NCI-H2227 treated with DMSO at 0.1 percent for 48 hours (cell line): ENCODE measurements at regions not wholly inside any gene's neighbourhood (a gene's known extent, or its start where the extent isn't known, plus 50 kb on each side); places are given as distances from the start of the nearest gene placed in this dataset.
A peak's percentile ranks its signal among the peaks of the same experiment; 100 is the strongest.
"Not testable (repeated sequence)": the region's sequence is repeated elsewhere in the genome, so short reads cannot be mapped to it uniquely, and the experiment has no call there.

Source experiments
- DNase-seq: peaks from one replicate; lab custom pipeline; 2025; lab: John Stamatoyannopoulos, UW

DNA sequence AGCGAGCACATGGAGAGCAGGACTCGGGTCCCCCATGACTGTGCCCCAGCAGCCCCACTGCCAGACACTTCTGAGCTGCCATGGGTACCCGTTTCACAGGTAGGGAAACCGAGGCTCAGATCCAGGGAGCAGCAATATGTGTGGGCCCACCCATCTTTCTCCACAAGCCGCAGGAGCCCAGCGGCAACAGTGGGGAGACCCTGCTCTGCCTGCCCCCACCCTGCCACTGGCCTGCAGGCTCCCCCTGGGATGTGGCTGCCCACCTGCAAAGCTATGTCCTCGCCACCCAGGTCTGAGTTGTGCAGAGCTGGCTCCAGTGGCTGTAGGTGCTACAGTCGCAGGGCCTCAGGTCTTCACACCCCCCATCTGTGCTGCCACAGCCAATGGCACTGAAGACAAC lies 50.6 kb upstream of the C1QTNF9B start:
- DNase-seq, result no peak

GRCh38 chr13:23949200-23949599 lies 51.9 kb upstream of the C1QTNF9B start:
- DNase-seq, result no peak

DNA sequence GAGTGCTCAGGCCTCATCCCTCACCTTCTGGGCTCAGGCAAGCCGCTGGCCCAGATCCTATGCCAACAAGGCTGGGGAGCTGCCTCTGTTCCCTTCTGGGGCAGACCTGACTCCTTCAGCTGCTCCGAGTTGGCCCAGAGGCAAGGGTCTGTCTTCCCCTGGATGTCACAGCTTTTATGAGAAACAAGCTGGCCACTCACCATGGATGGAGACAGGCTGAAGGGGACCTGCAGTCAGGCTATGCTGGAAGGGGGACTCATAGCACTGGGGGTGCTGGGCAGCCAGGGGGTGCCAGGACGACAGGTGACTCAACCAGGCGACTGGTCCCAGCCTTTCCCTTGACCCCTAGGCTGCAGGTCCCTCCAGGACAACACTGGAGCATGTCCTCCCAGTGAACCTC lies 52.4 kb upstream of the C1QTNF9B start:
- DNase-seq, result no peak

DNA sequence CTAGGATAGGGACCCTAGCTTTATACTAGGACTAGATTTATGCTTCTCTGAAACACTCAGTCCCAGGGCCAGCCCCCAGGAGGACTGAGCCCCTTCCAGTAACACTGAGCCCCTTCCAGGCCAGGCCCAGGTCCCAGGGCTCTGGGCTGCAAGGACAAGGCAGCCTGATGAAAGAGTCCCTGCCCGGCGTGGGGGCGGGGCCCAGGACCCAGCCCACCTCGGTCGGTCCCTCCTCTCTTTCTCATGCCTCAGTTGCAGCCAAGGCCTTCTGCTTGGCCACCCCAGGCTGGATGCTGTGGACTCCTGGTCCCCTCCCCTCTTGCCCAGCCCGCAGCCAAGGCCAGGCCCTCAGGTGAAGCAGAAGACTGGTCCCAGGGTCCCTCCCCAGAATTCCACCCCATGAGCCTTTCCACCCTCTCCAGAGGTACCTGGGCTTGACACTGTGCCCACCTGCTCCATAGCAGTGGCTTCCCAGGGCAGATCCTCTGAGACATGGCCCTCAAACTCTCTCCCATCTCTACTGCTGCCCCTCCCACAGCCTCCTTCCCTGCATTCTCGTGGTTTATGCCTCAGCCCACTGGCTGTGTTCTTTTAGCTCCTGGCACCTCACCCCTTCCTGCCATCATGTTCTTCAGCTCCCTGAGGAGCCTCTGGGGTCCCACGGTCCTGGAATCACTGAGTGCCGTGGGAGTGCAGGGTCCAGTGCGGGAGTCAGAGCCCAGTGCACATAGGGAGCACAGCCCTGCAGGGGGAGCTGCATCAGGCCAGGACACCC lies 53.6 kb upstream of the C1QTNF9B start:
- no peak for DNase-seq

GRCh38 chr13:23952796-23953195 lies 55.5 kb upstream of the C1QTNF9B start:
- DNase-seq, result no peak

DNA sequence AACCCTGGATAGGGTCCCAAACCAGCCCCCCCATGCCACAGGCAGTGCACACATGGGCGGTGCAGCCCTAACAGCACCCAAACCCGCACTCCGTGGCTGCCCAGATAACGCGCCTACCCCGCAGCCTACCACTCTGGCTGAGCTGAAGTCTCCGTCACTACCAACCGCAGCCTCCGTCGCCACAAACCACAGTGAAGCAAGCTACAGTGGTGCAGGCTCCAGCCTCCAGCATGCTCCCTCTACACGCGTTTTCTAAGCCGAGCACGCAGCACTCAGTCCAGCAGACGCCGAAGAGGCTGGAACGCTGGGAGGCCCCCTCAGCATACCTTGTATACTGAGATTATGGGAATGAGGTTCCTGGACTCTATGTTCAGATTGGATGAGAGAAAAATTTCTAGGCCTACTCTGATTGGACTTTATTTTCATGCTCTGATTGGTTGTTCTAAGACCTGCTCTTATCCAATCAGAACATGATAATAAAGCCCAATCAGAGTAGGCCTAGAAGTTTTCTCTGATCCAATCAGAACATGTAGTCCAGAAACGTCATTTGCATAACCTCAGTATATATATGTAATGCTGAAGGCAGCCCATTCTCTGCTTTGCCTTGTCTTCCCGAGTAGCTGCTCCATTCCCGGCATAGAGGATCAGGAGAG lies 56.7 kb upstream of the C1QTNF9B start:
- DNase-seq, result no peak

GRCh38 chr13:23955064-23955463 lies 57.8 kb upstream of the C1QTNF9B start:
- DNase-seq, result no peak

- DNase-seq, result no peak
Observed at GRCh38 chr13:23956106-23956505, 58.8 kb upstream of the C1QTNF9B start.

DNA sequence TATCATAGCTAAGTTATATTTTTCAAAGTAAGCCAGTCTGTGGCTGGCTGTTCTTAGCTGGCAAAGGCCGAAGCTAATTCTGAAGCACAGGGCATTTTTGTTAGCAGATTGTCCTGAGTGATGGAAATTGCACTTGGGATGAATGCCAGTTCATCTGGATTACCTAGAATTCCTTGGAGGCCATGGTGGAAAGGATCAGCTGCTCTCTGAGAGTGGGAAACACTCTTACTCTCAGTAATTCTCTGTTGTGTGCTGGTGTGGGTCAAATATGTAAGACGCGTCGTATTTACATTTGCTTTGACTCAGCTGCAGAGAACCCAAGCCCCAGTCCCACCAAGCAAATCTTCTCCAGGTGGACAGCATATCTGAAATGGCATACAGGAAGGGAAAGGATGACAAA lies 60.7 kb upstream of the C1QTNF9B start:
- no peak for DNase-seq

GRCh38 chr13:23959231-23959862 lies 62.0 kb upstream of the C1QTNF9B start:
- no peak for DNase-seq

GRCh38 chr13:23960566-23961156 lies 63.4 kb upstream of the C1QTNF9B start:
- peak; percentile 10 for DNase-seq

DNA sequence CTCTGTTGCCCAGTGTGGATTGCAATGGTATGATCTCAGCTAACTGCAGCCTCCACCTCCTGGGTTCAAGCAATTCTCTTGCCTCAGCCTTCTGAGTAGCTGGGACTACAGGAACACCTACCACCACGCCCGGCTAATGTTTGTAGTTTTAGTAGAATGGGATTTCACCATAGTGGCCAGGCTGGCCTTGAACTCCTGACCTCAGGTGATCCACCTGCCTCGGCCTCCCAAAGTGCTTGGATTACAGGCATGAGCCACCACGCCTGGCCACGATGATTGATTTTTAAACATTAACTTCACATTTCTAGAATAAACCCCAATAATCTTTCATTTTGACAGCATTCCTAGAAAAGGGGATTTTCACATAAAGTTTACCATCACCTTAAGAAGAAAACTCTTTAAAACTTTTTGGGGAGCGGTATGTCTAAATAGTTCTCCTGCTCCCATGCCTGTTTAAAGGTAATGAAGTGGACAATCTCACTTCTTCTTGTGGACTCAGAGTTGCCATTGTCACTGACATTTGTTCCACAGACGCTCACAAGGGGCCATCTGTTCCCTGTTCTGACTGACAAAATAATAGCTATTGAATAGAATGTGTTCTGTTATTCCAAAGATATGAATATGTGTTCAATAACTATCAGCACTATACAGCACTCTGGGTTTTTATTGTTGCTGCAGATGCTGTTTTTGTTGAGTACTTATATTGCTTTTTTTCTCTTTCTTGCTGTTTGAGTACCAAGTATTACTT lies 66.1 kb upstream of the C1QTNF9B start:
- no peak for DNase-seq

- DNase-seq, result no peak
Observed at GRCh38 chr13:23963947-23964346, 66.6 kb upstream of the C1QTNF9B start.

DNA sequence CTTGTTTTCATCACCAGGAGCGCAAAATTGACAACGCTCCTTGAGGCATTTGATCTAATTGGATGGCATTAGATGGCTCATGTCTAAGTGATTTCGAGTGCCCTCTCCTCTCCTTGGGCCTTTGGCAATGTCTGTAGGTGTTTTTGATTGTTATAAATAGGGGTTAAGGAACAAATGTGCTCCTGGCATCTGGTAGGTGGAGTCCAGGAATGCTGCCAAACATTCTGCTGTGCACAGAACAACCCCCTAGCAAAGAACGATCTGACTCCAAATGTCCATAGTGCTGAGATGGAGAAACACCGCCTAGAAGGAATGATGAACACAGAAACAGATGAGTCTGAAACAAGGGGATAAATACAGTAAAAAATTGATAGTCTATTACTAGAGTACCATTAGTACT lies 68.0 kb upstream of the C1QTNF9B start:
- peak; percentile 12 for DNase-seq

DNA sequence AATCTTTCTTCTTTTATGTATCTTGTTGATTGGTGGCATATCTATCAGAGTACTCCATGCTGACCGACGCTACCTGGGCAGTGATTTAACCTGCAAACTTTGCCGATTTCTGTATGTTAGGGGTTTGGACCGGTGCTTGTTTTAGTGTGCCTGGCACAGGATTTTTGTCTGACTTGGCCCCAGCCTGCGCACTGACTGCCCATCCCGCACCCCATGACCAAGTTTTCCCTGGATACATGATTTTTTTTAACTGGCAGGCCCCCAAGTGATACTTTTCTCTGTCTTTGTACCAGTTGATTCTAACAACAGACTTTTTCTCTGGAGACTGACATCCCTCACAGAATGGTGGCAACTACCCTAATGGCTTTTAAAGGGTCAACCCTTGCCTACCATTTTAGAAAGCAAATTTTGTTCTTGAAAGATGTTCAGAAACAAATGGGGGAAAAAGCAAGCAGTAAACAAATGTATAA lies 69.0 kb upstream of the C1QTNF9B start:
- no peak for DNase-seq

DNA sequence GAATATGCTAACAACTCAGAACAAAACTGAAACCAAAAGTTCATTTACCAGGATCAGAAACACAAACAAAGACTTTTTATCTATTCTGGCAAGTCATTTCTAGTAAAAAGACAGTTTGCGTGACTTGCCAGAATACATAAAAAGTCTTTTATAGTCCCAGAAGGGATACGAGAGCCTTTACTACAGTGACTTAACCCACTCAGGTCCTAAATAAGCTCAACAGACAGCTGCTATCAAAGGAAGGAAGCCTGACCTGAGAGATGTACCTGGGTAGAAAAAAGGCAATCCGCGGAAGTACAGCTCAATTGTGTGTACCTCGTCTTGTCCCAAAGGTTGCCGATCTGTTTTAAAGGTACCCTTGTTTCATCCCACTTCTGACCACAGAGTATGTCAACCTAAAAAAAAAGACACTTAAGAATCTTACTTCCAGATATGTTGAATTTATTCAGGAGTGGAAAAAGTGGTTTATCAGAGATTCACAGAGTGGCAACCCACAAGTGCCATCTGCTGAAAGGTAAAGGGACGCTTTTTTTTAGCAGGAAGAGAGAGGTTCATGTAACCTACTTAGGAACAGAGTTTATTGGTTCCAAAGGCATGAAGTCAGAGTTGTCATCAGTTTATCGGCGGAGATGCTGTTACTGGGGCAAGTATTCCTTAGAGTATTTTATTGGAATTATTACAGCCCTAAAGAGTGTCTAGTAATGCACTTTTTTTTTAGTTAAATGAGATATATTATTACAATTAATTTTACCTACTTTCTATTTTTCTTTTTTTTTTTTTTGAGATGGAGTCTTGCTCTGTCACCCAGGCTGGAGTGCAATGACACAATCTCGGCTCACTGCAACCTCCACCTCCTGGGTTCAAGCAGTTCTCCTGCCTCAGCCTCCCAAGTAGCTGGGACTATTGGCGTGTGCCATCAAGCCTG lies 69.7 kb upstream of the C1QTNF9B start:
- no peak for DNase-seq

DNA sequence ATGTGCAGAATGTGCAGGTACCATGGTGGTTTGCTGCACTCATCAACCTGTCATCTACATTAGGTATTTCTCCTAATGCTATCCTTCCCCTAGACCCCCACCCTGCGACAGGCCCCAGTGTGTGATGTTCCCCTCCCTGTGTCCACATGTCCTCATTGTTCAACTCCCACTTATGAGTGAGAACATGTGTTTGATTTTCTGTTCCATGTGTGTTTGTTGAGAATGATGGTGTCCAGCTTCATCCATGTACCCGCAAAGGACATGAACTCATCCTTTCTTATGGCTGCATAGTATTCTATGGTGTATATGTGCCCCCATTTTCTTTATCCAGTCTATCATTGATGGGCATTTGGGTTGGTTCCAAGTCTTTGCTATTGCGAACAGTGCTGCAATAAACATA lies 70.5 kb upstream of the C1QTNF9B start:
- DNase-seq, result not testable (repeated sequence)

DNA sequence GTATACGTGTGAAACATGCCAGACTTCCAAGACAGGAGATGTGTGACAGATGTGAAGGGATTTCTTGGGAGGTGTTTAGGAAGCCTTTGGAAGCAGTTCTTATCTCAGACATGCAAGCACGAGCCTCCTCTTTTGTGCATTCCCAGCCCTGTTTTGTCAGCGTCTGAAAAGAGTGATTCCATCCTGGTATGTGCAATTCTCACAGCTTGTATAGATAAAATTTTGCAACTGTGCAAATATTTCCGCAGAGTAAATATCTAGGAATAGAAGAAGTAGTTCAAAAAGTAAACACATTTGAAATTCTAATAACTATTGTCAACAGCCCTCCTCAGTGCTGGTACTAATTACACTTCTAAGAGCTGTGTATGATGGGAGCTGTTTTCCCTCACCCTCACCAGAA lies 72.3 kb upstream of the C1QTNF9B start:
- no peak for DNase-seq

DNA sequence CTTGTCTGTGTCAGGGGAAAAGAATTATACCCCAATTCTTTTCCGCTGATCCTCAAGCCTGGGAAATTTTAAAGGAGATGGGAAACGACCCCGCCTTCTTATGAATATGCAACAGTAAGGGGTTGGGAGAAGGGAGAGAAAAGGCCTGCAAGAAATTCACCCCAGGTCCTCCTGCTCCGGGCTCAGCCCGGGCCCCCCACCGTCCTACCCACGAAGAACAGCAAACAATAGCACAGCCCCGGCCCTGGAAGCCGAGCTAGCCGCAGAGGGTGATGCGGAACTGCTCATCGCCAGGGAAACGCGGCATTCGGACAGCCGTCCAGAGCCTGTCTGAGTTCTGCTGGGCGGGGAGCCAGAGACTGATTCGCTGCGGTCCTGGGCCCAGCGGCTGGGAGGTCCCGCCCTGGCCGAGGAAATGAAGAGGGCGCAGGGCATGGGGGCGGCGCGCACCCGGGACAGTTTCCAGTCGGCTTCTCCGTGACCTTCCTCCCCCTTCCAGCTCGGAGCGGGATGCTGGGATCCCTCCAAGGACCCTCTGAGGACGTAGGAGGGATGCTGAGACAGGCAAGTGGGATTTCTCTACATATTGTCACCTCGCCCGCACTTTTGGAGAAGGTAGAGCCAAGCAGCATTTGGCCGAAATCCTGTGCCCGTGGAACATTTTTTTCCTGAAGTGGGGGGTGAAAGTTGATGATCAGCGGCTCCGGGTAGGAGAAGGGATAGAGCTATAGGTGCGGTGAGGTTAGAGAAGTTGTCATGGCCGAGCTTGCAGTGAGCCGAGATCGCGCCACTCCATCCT lies 82.3 kb upstream of the C1QTNF9B start:
- DNase-seq, result peak; percentile 23

- peak; percentile 56 for DNase-seq
Observed at GRCh38 chr13:23980160-23980551, 82.9 kb upstream of the C1QTNF9B start.
